Neural cell (in vitro differentiated cells): ENCODE measurements at regions not wholly inside any gene's neighbourhood (a gene's known extent, or its start where the extent isn't known, plus 50 kb on each side); places are given as distances from the start of the nearest gene placed in this dataset.

Experiments
- CTCF ChIP-seq: fragments of 450-650 bp; IDR thresholded peaks from 2 replicates; pipeline ENCODE4 v1.5.1; 2014; ENCODE audit warnings: antibody characterized with exemption, mild to moderate bottlenecking, moderate library complexity; ENCODE audit not compliant: poor library complexity, severe bottlenecking
- EP300 ChIP-seq: fragments of 450-650 bp; conservative IDR thresholded peaks from 2 replicates; pipeline ENCODE4 v1.6.1; 2014; ENCODE audit warnings: antibody characterized with exemption, mild to moderate bottlenecking, moderate library complexity; ENCODE audit not compliant: poor library complexity, severe bottlenecking
- EZH2 ChIP-seq: fragments of 200-600, 300-800 bp; shearing (Covaris generic), sonication (generic); IDR thresholded peaks from 2 replicates; pipeline ENCODE4 v1.6.1; 2014; ENCODE audit warnings: antibody characterized with exemption, low read length, borderline replicate concordance, mild to moderate bottlenecking; ENCODE audit not compliant: insufficient read depth, poor library complexity, severe bottlenecking
- POLR2AphosphoS5 ChIP-seq: IDR thresholded peaks from 2 replicates; pipeline ENCODE4 v1.6.1; 2012
- RAD21 ChIP-seq: fragments of 450-650 bp; conservative IDR thresholded peaks from 2 replicates; pipeline ENCODE4 v1.6.1; 2014; ENCODE audit warnings: antibody characterized with exemption, mild to moderate bottlenecking, moderate library complexity
- SMC3 ChIP-seq: fragments of 450-650 bp; conservative IDR thresholded peaks from 2 replicates; pipeline ENCODE4 v1.6.1; 2014; ENCODE audit warnings: antibody characterized with exemption, mild to moderate bottlenecking, moderate library complexity; ENCODE audit not compliant: poor library complexity
- TAF1 ChIP-seq: IDR thresholded peaks from 2 replicates; pipeline ENCODE4 v1.6.1; 2012; ENCODE audit warnings: low read depth

- TF ChIP-seq CTCF (no peak), EP300 (no peak), SMC3 (no peak), POLR2AphosphoS5 (no peak), RAD21 (no peak), TAF1 (no peak), EZH2 (no peak)
These were observed 1043.2 kb downstream of the PCDH18 start for GRCh38 chr4:136489101-136489500.
